Epithelial cell of esophagus (primary cell): ENCODE measurements at regions not wholly inside any gene's neighbourhood (a gene's known extent, or its start where the extent isn't known, plus 50 kb on each side); places are given as distances from the start of the nearest gene placed in this dataset.
"Not testable (repeated sequence)": the region's sequence is repeated elsewhere in the genome, so short reads cannot be mapped to it uniquely, and the experiment has no call there.

ENCODE experiments used
- DNase-seq: peaks from one replicate; pipeline ENCODE4 v3.0.0; 2010; ENCODE audit warnings: low read depth
- H3K4me3 ChIP-seq: 2 replicates; pipeline ENCODE4 v1.5.1; 2011; ENCODE audit warnings: mild to moderate bottlenecking, low read length, control low read depth
- CTCF ChIP-seq: IDR thresholded peaks from 2 replicates; pipeline ENCODE4 v1.5.1; 2011; ENCODE audit warnings: low read depth, mild to moderate bottlenecking, low read length, control low read depth, inconsistent platforms; ENCODE audit not compliant: insufficient read depth; ENCODE audit errors: missing control alignments

- H3K4me3 ChIP-seq: no peak overlapping the region
- no peak for TF ChIP-seq CTCF
- DNase-seq: no peak
Measured at GRCh38 chr5:85545129-85545528, 1072.6 kb upstream of the COX7C start.

- DNase-seq: no peak
- H3K4me3 ChIP-seq: no peak overlapping the region
- TF ChIP-seq CTCF: no peak
Measured at GRCh38 chr5:85549229-85549628, 1068.5 kb upstream of the COX7C start.

- DNase-seq: no peak
- TF ChIP-seq CTCF: no peak
- H3K4me3 ChIP-seq: no peak overlapping the region
Measured at GRCh38 chr5:85549836-85550599, 1067.7 kb upstream of the COX7C start.

- no peak for DNase-seq
- TF ChIP-seq CTCF: no peak
- H3K4me3 ChIP-seq: no peak overlapping the region
Measured at GRCh38 chr5:85556464-85556863, 1061.3 kb upstream of the COX7C start.

- H3K4me3 ChIP-seq: no peak overlapping the region
- TF ChIP-seq CTCF: no peak
- peak; percentile 6 for DNase-seq
Measured at GRCh38 chr5:85576666-85577065, 1041.1 kb upstream of the COX7C start.

- H3K4me3 ChIP-seq, DNase-seq: not testable (repeated sequence)
Measured at GRCh38 chr5:85587806-85588205, 1029.9 kb upstream of the COX7C start.

- not testable (repeated sequence) for DNase-seq, H3K4me3 ChIP-seq
Measured at GRCh38 chr5:85588268-85588667, 1029.5 kb upstream of the COX7C start.

- no peak overlapping the region for H3K4me3 ChIP-seq
- no peak for DNase-seq
- no peak for TF ChIP-seq CTCF
Measured at GRCh38 chr5:85590764-85591163, 1027.0 kb upstream of the COX7C start.
